IPS-NIHi7 (cell line): ENCODE measurements at regions not wholly inside any gene's neighbourhood (a gene's known extent, or its start where the extent isn't known, plus 50 kb on each side); places are given as distances from the start of the nearest gene placed in this dataset.

ENCODE experiments used
- DNase-seq: peaks from one replicate; pipeline ENCODE4 v3.0.0; 2012; ENCODE audit warnings: mixed read lengths; ENCODE audit errors: extremely low spot score

DNA sequence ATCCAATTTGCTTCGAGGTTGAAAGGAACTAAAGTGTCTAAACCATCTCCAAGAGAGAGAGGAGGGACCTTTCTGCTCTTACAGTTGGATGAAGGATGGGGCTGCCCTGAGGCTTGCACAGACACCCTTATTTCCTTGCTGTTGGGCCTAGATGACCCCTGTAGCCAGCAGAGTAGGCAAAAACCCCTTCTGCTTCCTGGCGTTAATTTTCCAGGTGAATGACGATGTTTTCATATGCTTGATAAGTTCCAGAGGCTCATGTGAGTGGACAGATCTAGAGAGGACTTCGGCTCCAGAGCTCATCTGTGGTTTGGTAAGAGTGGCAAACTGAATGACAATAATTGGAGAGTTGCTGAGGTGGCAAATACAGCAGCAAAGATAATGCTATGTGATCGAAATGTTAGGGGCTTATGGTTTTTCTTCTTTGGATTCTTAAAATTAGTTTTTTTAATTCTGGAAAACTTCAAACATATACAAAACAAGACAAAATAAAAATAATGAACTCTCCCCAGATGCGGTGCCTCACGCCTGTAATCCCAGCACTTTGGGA lies 98.6 kb upstream of the MAP4K3 start:
- DNase-seq, result no peak

DNA sequence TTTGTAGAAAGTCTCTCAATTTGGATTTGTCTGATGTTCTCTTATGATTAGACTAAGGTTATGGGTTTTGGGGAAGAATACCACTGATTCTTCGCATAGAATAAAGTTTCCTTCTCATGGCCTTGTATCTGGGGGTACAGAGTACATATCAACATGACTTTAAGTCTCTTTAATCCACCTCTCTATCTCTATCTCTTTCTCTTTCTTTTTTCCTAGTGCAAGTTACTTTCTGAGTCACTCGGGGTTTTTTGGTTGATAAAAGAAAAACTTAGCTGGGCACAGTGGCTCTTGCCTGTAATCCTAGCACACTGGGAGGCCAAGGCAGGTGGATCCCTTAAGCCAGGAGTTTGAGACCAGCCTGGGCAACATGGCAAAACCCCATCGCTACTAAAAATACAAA lies 100.1 kb upstream of the MAP4K3 start:
- DNase-seq, result no peak

DNA sequence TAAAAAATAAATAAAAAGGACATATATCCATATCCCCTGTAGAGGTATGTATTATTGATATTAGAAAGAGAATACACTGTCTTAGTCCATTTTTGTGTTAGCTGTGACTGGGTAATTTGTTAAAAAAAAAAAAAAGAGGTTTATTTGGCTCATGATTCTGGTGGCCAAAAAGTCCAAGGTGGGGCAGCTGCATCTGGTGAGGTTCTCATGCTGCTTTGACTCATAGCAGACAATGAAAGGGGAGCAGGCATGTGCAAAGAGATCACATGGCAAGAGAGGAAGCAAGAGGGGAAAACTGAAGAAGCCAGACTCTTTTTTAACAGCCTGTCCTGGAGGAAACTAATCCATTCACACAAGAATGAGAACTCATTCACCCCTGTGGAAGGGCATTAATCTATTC lies 101.6 kb upstream of the MAP4K3 start:
- no peak for DNase-seq

DNA sequence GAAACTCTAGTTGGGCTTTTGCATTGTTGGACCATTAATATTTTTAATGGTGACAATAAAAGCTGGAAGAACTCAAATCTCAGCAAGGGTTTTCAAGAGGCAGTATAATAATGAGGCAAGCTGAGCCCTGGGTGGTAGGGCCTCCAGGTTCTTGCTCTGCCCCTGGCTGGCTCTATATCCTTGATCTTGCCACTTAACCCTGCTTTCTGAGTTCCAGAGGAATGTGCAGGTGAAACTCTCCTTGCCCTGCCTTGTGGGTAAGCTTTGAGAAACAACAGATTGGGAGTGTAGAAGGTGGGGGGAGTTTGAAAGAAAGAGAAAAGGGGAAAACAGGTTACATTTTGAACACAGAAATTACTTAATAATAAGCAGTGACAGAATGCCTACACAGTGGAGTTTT lies 103.3 kb upstream of the MAP4K3 start:
- DNase-seq, result no peak

DNA sequence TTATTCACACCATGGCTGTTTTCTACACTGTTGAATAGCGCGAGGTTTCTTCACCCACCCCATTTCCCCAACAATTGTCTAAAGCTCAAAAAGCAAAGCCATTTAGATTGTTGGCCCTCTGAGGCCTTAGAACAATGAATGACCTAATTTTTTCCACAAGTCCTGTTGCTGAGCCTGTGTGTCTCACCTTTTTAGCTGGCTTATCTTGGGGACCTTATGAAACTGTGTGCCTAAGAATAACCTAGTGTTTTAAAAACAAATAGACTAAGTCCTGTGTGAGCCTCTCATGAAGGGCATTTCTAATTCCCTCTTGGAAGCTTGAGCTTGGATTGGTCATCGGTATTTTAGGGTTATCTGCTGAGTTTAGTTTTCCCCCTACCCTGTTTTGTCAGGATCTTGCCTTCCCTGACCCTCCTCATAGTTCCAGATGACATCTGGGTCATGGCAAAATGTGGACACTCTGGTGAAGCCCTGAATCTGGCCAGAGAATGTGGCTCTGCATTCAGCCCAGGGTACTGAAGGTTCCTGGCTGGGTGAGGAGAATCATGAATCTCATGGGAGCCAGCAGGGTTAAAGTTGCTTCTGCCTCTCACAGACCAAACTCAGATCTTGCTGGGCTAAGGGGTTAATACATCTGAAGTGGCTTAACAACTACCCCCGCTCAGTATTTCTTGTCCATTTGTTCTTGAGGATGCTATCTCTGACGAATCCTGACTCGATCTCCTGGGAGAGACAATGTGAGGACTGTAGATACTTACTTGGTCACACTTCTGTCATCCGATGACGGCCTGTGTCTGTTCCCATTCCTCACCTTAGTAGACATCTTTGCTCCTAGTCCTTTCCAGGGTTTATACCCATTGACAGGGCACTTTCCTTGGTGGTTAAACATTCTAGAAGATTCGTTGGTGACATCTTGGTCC lies 104.2 kb upstream of the MAP4K3 start:
- no peak for DNase-seq

DNA sequence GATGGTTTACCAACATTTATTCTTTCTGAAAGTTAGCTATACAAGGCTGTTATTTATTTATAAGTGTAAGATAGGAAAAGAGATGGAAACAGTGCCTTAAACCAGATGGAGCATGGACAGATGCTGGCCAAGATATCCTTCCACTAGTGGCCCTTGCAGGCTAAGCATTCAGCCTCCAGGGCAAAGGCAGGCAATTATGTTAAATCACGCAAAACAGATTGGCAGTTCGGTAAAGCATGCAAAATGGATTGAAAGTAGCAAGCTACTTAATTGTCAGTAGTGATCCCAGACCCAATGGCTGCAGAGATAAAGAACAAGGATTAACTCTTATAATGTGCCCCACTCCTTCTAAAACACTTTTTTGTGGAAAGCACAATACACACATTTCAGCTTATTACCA lies 105.4 kb upstream of the MAP4K3 start:
- DNase-seq, result no peak

DNA sequence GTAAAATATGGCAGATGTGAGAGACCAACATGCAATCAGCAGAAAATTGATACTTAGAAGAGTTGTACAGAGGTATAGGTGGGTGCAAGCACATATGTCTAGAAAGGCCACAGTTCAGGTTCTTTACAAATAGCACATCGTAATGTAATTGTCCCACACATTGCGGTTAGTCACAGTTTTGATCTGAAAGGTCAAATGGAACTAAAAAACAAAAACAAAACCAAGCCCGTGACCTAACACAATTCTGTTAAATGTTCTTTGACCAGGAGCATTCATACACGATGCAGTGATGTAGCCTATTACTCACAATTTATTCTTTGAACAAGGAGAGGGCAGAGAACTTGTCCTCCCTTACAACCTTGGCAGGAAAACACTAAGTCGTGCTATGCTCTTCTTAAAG lies 108.9 kb upstream of the MAP4K3 start:
- no peak for DNase-seq

DNA sequence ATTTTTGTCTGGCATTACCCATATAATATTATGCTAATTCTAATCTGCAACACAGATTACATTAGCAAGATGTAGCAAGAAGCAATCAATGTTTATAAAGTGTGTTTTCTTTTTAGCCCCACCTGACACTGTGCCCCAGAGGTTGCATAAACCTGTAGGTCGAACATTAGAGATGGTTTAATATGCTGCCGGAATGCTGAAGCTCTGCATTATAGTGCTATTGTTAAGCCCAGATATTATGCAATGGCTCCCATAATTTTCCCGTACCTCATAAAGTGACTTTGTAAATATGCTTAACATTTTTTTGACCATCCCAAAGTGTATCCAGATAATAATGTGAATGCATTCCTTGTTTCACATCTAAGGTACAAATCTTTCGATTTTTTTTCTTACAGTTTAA lies 109.3 kb upstream of the MAP4K3 start:
- DNase-seq, result no peak

DNA sequence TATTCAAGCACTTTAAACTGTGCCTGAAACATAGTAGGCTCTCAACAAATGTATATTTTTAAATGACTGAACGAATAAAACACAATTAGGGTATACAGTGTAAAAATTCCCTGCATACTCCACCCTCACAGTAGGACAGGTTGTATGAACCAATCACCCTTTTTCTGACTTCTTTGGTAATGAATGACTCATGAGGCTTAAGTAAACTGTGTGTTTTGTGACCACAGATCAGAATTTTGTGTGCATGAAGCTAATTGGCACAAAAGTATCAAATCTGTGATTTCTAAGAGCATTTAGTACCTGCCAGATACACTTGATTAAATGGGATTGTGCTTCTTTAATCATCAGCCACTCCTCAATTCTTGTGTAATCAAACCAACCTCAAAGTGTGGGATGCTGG lies 109.9 kb upstream of the MAP4K3 start:
- no peak for DNase-seq

DNA sequence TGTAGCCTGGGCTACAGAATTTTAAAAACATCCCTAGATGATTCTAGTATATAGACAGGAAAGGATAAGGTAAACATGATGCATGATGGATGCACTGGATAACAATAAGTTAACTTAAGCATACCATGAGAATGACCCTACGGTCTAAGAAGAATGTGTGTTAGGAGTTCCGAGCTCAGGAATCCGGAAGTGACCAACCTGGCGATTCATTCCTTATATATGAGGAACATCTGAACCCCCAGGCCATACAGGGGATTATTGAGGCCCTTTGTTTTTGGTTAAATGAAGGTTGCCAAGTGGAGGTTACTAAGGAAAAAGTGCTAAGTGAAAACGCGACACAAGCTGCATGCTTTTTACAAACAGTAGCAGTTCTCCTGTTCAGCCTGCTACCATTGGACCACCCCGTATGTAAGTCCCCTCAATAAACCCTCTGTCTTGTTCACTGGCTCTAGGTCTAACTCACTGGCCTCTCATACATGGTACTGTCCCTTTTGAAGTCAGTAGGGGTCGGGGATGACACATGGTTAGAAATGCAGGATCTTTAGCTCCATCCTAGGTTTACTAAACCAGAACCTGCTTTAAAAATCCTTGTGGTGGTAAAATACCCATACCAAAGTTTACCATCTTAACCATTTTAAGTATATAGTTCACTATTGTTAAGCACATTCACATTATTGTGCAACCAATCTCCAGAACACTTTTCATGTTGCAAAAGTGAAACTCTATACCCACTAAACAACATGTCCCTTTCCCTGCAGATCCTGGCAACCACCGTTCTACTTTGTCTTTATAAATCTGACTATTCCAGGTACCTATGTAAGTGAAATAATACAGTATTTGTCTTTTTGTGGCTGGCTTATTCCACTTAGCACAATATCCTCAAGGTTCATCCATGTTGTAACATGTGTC lies 111.0 kb upstream of the MAP4K3 start:
- DNase-seq, result no peak

DNA sequence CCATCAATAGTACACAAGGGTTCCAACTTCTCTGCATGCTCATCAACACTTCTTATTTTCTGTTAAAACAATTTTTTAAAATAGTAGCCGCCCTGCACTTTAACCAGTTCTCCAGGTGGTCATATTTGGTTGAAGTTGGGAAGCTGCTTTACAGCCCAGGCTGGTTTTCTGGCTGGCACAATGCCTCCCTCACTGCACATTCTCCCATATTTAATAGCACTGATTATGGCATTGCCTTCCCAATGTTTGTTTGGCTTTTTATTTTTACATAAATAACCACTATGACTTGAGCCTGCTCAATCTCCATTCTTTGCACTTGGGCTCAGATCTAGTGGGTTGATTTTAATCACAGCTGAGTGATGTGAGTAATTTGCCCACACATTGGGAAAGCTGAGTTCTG lies 111.9 kb upstream of the MAP4K3 start:
- DNase-seq, result no peak

DNA sequence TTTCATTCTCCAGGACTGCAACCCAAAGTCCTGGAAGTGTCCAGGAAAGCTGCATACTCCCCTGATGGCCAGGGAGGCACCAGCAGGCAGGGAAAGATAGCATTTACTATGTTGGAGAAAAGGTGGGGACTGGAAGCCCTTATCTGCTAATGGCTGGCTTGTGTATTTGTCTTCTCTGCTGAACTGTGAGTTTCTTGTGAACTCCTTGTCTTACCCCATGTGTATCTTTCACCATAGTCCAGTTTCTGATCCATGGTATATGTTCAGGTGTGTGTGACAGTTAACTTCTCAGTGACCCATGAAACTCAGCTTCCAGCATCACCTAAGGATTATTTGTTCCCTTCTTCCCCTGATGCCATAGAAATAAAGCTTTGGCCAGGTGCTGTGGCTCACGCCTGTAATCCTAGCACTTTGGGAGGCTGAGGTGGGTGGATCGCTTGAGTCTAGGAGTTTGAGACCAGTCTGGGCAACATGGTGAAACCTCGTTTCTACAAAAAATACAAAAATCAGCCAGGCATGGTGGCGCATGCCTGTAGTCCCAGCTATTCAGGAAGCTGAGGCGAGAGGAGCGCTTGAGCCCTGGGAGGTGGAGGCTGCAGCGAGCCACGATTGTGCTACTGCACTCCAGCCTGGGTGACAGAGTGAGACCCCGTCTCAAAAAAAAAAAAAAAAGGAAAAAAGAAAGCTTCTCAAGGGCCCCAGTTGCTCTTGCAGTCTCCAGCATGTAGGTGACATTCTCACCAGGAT lies 112.8 kb upstream of the MAP4K3 start:
- no peak for DNase-seq

DNA sequence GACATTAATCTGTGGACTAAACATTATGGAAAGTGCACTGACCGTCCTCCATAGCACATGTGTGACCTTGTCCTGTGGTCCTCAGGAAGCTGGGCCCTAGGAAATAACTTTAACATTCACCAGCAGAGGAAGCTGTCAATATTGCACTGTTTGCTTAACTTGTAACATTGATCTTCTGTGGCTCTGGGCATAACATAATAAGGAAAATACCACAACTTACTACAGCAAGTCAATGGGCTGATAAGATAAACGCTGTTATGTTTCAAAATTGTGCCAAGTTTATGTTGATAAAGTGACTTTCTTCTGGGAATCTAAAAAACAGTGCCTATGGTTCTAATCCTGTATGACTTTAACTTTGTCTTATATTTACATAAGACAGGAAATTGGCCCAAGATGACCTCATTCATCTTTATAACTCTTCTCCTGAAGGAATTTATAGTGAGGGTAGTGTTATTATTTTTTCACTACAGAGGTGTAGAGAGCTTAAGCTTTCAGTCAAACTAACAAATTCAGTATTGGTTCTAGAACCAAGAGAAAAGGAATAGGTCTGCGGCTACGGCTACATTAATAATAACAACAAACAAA lies 113.7 kb upstream of the MAP4K3 start:
- no peak for DNase-seq

DNA sequence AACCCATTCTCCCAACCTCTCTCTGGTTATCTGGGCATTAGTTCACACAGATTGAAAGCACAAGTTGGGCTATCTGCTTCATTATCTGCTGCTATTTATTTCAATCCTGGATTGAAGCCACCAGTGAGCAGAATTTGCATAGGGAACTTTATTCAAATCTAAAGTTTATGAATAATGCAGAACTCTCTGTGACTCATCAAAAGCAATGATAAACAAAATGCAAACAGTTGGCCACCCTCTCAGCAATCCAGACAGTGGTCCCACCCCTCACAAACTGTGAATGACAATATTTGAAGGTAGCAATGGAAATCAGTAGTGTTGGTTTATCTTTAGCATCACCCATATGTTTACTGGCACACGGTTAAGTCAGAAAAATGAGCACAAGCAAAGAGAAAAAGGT lies 106.8 kb upstream of the TMEM178A start:
- DNase-seq, result no peak

DNA sequence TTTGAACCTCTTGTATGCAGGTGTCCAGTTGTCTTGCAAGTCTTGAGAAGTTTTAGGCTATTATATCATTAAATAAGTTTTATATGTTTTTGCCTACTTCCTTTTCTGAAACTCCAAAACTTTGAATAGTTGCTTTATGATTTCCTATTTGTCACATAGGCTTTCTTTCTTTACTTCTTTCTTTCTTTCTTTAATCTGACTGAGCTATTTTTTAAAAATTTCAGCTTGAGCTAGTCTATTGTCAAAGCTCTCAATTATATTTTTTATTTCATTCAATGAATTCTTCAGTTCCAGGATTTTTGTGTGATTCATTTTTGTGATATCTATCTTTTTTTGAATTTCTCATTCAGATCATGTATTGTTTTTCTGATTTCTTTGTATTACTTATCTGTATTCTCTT lies 102.1 kb upstream of the TMEM178A start:
- DNase-seq, result no peak

DNA sequence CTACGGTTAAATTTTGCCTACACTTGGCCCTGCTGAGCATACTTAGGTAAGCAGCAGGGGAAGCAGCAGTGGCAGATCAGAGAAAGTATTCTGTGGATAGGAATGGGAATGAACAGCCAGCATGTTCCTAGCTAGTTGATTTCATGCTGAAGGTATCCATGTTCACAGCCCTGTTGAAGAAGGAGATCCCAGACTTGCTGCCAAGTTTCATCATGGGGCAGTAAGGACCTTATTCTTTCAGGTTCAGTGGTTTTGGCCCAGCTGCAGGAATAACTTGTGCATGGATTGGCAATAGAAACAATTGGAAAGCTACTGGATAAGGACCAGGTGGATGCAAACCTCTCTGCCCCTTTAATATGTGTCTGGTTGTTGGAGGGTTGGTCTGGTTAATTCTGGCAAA lies 98.2 kb upstream of the TMEM178A start:
- DNase-seq, result no peak

DNA sequence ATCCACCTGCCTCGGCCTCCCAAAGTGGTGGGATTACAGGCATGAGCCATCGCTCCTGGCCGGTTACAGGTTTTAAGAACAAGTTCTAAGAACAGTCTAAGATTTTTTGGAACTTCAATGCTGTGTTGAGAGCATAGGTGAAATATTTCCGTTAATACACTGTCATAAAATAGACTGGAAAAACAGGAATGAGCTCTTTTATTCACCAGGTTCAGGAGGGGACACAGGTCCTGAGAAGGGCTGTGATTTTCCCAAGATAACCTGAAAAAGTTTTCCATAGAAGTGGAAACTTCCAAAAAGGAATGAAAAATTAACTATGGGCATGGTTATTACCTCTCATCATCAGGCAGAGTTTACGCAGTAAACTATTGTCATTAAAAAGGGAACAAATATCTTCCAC lies 97.6 kb upstream of the TMEM178A start:
- no peak for DNase-seq

DNA sequence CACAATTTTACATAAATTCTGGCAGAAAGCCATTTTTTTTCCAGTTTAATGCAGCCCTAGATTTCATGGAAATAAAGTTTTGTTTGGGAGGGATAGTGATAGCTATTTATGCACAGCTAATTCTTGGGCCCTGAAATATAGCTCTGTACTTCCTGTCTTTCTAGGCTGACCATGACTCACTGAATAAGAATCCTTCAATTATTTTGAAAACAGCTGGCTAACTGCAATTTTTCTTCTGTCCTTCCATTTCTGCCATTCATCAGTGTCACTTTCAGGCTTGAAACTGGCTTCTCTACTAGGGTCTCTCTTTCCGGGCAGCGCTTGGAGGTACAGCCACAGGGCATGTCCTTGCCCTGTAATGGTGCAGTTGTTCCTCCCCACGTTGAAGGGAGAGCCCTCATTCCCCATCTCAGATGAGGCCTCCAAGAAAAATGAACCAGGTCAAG lies 97.1 kb upstream of the TMEM178A start:
- no peak for DNase-seq

DNA sequence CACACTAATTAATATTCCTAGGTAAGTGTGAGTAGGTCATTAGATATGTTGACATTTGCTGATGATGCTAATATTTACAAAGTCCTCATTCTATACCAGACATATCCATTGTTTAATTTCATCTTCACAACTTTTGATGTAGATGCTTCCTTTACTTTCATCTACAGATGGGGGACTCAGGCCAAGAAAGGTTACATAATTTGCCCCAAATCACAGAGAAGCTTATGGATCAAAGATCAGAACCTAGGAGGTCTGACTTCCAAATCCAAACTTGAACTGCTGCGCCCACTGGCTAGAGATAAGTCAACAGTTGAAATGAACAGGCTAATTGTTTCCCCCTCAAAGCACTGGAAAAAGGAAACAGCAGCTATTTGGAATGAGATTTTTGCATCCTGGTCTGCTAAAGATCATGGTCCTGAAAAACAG lies 95.6 kb upstream of the TMEM178A start:
- no peak for DNase-seq

DNA sequence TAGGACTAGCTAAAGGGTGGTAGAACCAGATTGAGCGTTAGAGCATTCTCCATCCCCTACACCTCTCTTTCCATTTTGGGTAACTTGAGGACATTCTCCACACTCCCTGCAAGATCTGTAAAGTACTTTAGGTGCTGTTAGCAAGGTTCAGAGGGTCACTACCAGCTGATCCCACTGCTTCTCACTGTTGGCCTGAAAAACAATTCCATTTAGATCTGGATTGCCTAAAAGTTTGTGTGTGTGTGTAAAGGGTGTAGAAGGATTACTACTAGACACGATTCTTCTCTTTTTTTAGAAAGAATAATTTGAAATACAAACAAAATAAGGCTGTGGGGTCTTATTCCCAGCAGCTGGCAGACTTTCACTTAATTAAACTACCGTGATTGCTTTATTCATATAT lies 95.1 kb upstream of the TMEM178A start:
- DNase-seq, result no peak

DNA sequence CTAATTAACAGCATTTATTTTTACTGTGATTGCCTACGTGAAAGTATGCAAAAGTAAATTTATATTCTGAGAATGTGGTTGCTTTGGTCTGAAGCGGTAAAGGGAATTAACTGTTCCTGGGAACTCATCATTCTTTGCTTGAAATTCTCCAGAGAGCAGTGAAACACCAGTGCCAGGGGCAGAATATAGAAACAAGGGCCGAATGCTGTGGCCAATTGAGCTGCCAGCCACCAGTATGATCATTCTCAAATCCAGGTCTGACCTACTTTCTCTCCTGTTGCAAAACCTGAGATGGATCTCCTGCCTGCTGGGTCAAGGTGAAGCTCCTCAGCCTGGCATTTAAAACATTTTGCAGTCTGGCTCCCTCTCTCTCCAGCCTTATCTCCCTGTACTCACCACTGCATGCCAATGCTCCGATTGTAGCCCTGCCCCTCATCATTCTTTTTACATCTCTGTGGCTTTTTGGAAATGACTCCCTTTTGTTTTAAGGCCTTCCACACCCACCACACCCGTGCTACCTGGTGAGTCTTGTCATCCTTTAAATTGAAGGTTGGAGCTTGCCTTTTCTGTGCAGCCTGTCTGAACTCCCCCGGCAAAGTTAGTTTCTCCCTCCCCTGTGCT lies 94.5 kb upstream of the TMEM178A start:
- DNase-seq, result no peak
